Caco-2 (cell line): ENCODE measurements at regions not wholly inside any gene's neighbourhood (a gene's known extent, or its start where the extent isn't known, plus 50 kb on each side); places are given as distances from the start of the nearest gene placed in this dataset.

Experiments used
- BruUV-seq: library from RNA; stranded (reverse); fragments of 400-500 nt; replicated peaks from 2 replicates; lab custom pipeline; 2021; lab: Mats Ljungman, UMichigan
- CTCF ChIA-PET: fragments of 300-600 bp; sonication (Branson Sonifier 250); formaldehyde crosslinking; loops from one replicate; lab custom pipeline; 2022; ENCODE audit warnings: antibody characterized with exemption; lab: Charles Lee
- POLR2A ChIA-PET: fragments of 300-600 bp; sonication (Branson Sonifier 250); formaldehyde crosslinking; loops from one replicate; lab custom pipeline; 2022; ENCODE audit warnings: antibody characterized with exemption; lab: Charles Lee
- DNase-seq, 2 experiments: peaks; one replicate each; pipeline versions ENCODE4 v3.0.0 to v3.0.0-alpha.2; 2020 to 2022
- H3K27me3 ChIP-seq: replicated peaks from 2 replicates; pipeline ENCODE4 v1.6.0; 2011; ENCODE audit warnings: low read length; ENCODE audit not compliant: control insufficient read depth, insufficient read depth
- H3K36me3 ChIP-seq: 2 replicates; pipeline ENCODE4 v1.5.1; 2011; ENCODE audit warnings: low read length; ENCODE audit not compliant: control insufficient read depth, insufficient read depth
- H3K4me1 ChIP-seq: fragments of 250-450 bp; sonication (Bioruptor Pico); 2 replicates; pipeline ENCODE4 v1.5.1; 2020; ENCODE audit warnings: mild to moderate bottlenecking
- H3K4me3 ChIP-seq: 2 replicates; pipeline ENCODE4 v1.5.1; 2011; ENCODE audit warnings: low read depth, mild to moderate bottlenecking, control low read depth, low read length
- H3K9me3 ChIP-seq: fragments of 250-450 bp; sonication (Bioruptor Pico); 2 replicates; pipeline ENCODE4 v1.5.1; 2020; ENCODE audit warnings: mild to moderate bottlenecking, moderate library complexity
- H3K27ac Mint-ChIP-seq: one replicate; pipeline ENCODE4 v1.8.0; 2022; ENCODE audit warnings: mixed read lengths; ENCODE audit not compliant: unreplicated experiment
- H3K27me3 Mint-ChIP-seq: one replicate; pipeline ENCODE4 v1.8.0; 2022; ENCODE audit warnings: mixed read lengths; ENCODE audit not compliant: insufficient read depth, unreplicated experiment
- H3K36me3 Mint-ChIP-seq: one replicate; pipeline ENCODE4 v1.8.0; 2022; ENCODE audit warnings: mild to moderate bottlenecking, mixed read lengths; ENCODE audit not compliant: insufficient read depth, unreplicated experiment
- H3K4me1 Mint-ChIP-seq: one replicate; pipeline ENCODE4 v1.8.0; 2022; ENCODE audit warnings: low read depth, mixed read lengths; ENCODE audit not compliant: unreplicated experiment
- H3K4me3 Mint-ChIP-seq: one replicate; pipeline ENCODE4 v1.8.0; 2022; ENCODE audit warnings: mild to moderate bottlenecking, moderate library complexity, mixed read lengths; ENCODE audit not compliant: unreplicated experiment
- H3K9me3 Mint-ChIP-seq: one replicate; pipeline ENCODE4 v1.8.0; 2022; ENCODE audit warnings: mixed read lengths; ENCODE audit not compliant: unreplicated experiment
- CTCF ChIP-seq, 2 experiments: fragments of 200-600 bp in 1 of 2; IDR thresholded peaks; 1 replicate in 1 of 2; 2 replicates in 1 of 2; pipeline versions ENCODE4 v1.5.1 to v1.8.0; 2011 to 2022; ENCODE audit warnings: antibody characterized with exemption in 1 of 2, control low read depth in 1 of 2, inconsistent platforms in 1 of 2, low read depth in 1 of 2, low read length in 1 of 2, mild to moderate bottlenecking in 1 of 2, moderate library complexity in 1 of 2; ENCODE audit not compliant: insufficient read depth in 1 of 2, severe bottlenecking in 1 of 2, unreplicated experiment in 1 of 2
- intact Hi-C: fragments of 100-400 bp; cut with micrococcal nuclease; formaldehyde crosslinking; loops from one replicate; pipeline ENCODE4 v1.10.0; 2022; ENCODE audit not compliant: unreplicated experiment

- no peaks in the 10 kb centered on the region for H3K36me3 ChIP-seq
- no peaks in the 10 kb centered on the region for H3K36me3 Mint-ChIP-seq
- no peaks in the 10 kb centered on the region for H3K4me1 Mint-ChIP-seq
- H3K9me3 Mint-ChIP-seq: peaks cover 3% of the 10 kb centered on the region
- no peaks in the 10 kb centered on the region for H3K27me3 ChIP-seq
- no peak overlapping the region for H3K4me3 Mint-ChIP-seq
- CTCF ChIA-PET: no interaction called here
- no peak overlapping the region for H3K4me3 ChIP-seq
- H3K27ac Mint-ChIP-seq: no peak overlapping the region
- H3K4me1 ChIP-seq: no peaks in the 10 kb centered on the region
- no peak for TF ChIP-seq CTCF (IDR thresholded peaks at IDR 0.05; ENCODE audit: insufficient read depth in 1 of 2, low read depth in 1 of 2, low read length in 1 of 2, severe bottlenecking in 1 of 2, unreplicated experiment in 1 of 2)
- BruUV-seq: no TSS peak
- no peaks in the 10 kb centered on the region for H3K9me3 ChIP-seq
- POLR2A ChIA-PET: no interaction called here
- H3K27me3 Mint-ChIP-seq: peaks cover 7% of the 10 kb centered on the region
- intact Hi-C loops: loop anchor here (10.0 kb wide), 1 partner anchor 300 kb away; no protein-coding TSS in a partner anchor
- DNase-seq: no peak
Measured at GRCh38 chr4:173855015-173855414, 325.0 kb upstream of the HAND2 start.

- no peaks in the 10 kb centered on the region for H3K4me1 Mint-ChIP-seq
- intact Hi-C loops: loop anchor here (10.0 kb wide), 1 partner anchor 302 kb away; no protein-coding TSS in a partner anchor
- peaks cover 4% of the 10 kb centered on the region for H3K27me3 Mint-ChIP-seq
- Histone ChIP-seq H3K27me3 (no peaks in the 10 kb centered on the region), H3K9me3 (no peaks in the 10 kb centered on the region), H3K4me3 (no peak overlapping the region), H3K4me1 (no peaks in the 10 kb centered on the region), H3K36me3 (no peaks in the 10 kb centered on the region)
- CTCF ChIA-PET: no interaction called here
- TF ChIP-seq CTCF (IDR thresholded peaks at IDR 0.05; ENCODE audit: insufficient read depth in 1 of 2, low read depth in 1 of 2, low read length in 1 of 2, severe bottlenecking in 1 of 2, unreplicated experiment in 1 of 2): no peak
- POLR2A ChIA-PET: no interaction called here
- H3K36me3 Mint-ChIP-seq: no peaks in the 10 kb centered on the region
- H3K9me3 Mint-ChIP-seq: no peaks in the 10 kb centered on the region
- DNase-seq: no peak
- H3K4me3 Mint-ChIP-seq: no peak overlapping the region
- no TSS peak for BruUV-seq
- H3K27ac Mint-ChIP-seq: no peak overlapping the region
Measured at GRCh38 chr4:173852775-173853174, 322.7 kb upstream of the HAND2 start.

GRCh38 chr4:173845580-173845979, 315.6 kb upstream of the HAND2 start:
- Histone ChIP-seq H3K4me3 (no peak overlapping the region), H3K27me3 (no peaks in the 10 kb centered on the region), H3K9me3 (no peaks in the 10 kb centered on the region), H3K4me1 (no peaks in the 10 kb centered on the region), H3K36me3 (no peaks in the 10 kb centered on the region)
- Mint-ChIP-seq H3K9me3 (no peaks in the 10 kb centered on the region), H3K4me3 (no peak overlapping the region), H3K4me1 (no peaks in the 10 kb centered on the region), H3K36me3 (no peaks in the 10 kb centered on the region), H3K27ac (no peak overlapping the region), H3K27me3 (no peaks in the 10 kb centered on the region)
- CTCF ChIA-PET: no interaction called here
- no peak for TF ChIP-seq CTCF (IDR thresholded peaks at IDR 0.05; ENCODE audit: insufficient read depth in 1 of 2, low read depth in 1 of 2, low read length in 1 of 2, severe bottlenecking in 1 of 2, unreplicated experiment in 1 of 2)
- POLR2A ChIA-PET: no interaction called here
- intact Hi-C loops: no loop called here
- no TSS peak for BruUV-seq
- no peak for DNase-seq
